ENCODE measurements at regions not wholly inside any gene's neighbourhood (a gene's known extent, or its start where the extent isn't known, plus 50 kb on each side); places are given as distances from the start of the nearest gene placed in this dataset.

- TF ChIP-seq POLR2A (IDR thresholded peaks at IDR 0.05) (no peak), CTCF (IDR thresholded peaks at IDR 0.05) (no peak)
Observed at GRCh38 chr6:139711804-139712585, 337.5 kb upstream of the CITED2 start.
